Ovary (tissue), 7 donors: ENCODE measurements at regions not wholly inside any gene's neighbourhood (a gene's known extent, or its start where the extent isn't known, plus 50 kb on each side); places are given as distances from the start of the nearest gene placed in this dataset.
A peak's percentile ranks its signal among the peaks of the same experiment; 100 is the strongest.

Experiments
- DNase-seq, 5 donors: peaks; one replicate each; pipeline ENCODE4 v3.0.0-alpha.2; 2019 to 2020
- H3K27ac ChIP-seq, 2 donors: fragments of 200-600 bp; one replicate each; pipeline versions ENCODE4 v1.5.1 to v1.8.0; 2019 to 2022
- H3K27me3 ChIP-seq: fragments of 200-600 bp; one replicate; pipeline ENCODE4 v1.8.0; 2022
- H3K36me3 ChIP-seq: fragments of 200-600 bp; sonication (generic); one replicate; pipeline ENCODE4 v1.5.1; 2019
- H3K4me1 ChIP-seq: one replicate; pipeline ENCODE4 v1.8.1; 2013; ENCODE audit warnings: mild to moderate bottlenecking, moderate library complexity; ENCODE audit not compliant: insufficient read depth
- H3K4me3 ChIP-seq: fragments of 200-600 bp; sonication (generic); one replicate; pipeline ENCODE4 v1.5.1; 2017
- H3K9me3 ChIP-seq, 2 donors: fragments of 200-600 bp in 1 of 2; sonication (generic) in 1 of 2; one replicate each; pipeline versions ENCODE4 v1.5.1 to v1.8.1; 2013 to 2019; ENCODE audit warnings: mild to moderate bottlenecking in 1 of 2, moderate library complexity in 1 of 2
- CTCF ChIP-seq, 3 donors: fragments of 450-650 bp in 2 of 3; fragments of 200-600 bp in 1 of 3; IDR thresholded peaks; one replicate each; pipeline versions ENCODE4 v1.5.1 to v1.8.0; 2016 to 2022; ENCODE audit warnings: antibody characterized with exemption in 3 of 3, mild to moderate bottlenecking in 1 of 3
- EP300 ChIP-seq: sonication (generic); formaldehyde crosslinking; IDR thresholded peaks from one replicate; pipeline ENCODE4 v1.6.1; 2017; ENCODE audit warnings: antibody characterized with exemption
- POLR2A ChIP-seq: fragments of 450-650 bp; IDR thresholded peaks from one replicate; pipeline ENCODE4 v1.6.1; 2017; ENCODE audit warnings: antibody characterized with exemption, mild to moderate bottlenecking, moderate library complexity
- WGBS, 3 donors: extraction: QIAGEN DNeasy Blood & Tissue Kit in 1 of 3; methylation state at CpG; one replicate each; pipeline versions ENCODE4 v1.1.5 to v1.1.7; 2013 to 2017; 5-methylcytosine and 5-hydroxymethylcytosine counted together
- intact Hi-C, 4 donors: fragments of 100-400 bp; cut with DNase I; formaldehyde crosslinking; loops; one replicate each; pipeline versions ENCODE4 v1.11.0 to v1.15.1; 2022 to 2023
- donor health status: DM: no; HTN: no; CAD: no; lungs with moderate emphysema.
- donor health status: DM: no; HTN: no; CAD: no.
- donor health status: Bipolar disorder and iron deficiency.
- donor health status: DM: no; HTN: no; CAD: no.
- donor health status: DM: yes; HTN: yes; CAD: no.

DNA sequence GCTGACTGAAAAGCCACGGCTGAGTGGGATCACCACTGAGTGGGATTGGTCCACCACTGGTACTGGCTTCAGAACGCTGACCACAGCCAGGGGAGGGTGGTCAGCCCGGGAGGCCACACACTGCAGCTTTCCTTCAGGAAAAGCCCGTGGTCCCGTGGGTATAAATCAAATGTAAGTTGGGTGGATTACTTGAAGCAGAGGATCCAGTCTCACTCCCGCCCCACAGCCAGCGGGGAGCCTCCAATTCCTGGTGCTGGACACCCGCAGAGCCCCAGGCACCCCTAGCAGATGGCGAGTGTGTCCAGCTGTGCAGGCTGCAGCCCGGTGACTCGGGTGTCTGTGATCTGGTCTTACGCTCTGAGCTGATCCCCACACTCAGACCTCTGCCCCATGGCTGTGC, 231.1 kb upstream of the ZNF32 start:
- peak in 1 of 5 donors; percentile 9 for DNase-seq
- Histone ChIP-seq H3K27me3 (no peaks in the 10 kb centered on the region), H3K4me3 (no peak overlapping the region), H3K27ac (no peak overlapping the region), H3K9me3 (no peaks in the 10 kb centered on the region), H3K36me3 (no peaks in the 10 kb centered on the region), H3K4me1 (no peaks in the 10 kb centered on the region)
- WGBS, 3 donors, result 84 to 87% (median 86%) methylated on average over 12 of the region's 12 CpGs
- TF ChIP-seq POLR2A (no peak), CTCF (IDR thresholded peaks at IDR 0.05) (no peak), EP300 (no peak)
- intact Hi-C loops, result no loop called here

DNA sequence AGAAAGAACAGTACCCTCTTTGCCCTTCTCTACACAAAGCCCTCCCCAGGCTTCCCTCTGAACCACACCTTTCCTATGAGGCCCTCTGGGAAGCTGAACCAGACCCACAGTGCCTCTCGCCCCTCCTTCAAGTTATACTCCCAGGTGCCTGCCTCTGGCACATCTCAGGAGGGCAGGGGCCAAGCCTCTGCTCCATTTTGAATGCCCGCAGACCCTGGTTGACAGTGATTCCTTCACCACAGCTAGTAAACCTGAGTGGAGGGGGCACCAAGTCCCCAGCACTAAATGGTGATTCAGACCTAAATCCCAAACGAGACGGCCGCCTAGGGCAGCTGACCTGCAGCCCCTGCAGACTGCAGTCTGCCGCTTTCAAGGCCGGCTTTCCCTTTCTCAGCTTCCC, 230.5 kb upstream of the ZNF32 start:
- Histone ChIP-seq H3K36me3 (no peaks in the 10 kb centered on the region), H3K27me3 (no peaks in the 10 kb centered on the region), H3K4me1 (no peaks in the 10 kb centered on the region), H3K9me3 (no peaks in the 10 kb centered on the region), H3K4me3 (no peak overlapping the region), H3K27ac (no peak overlapping the region)
- peak in 1 of 5 donors; percentile 4 for DNase-seq
- WGBS, 3 donors, result 90 to 98% (median 91%) methylated on average over 7 of the region's 7 CpGs
- intact Hi-C loops, result no loop called here
- TF ChIP-seq CTCF (IDR thresholded peaks at IDR 0.05) (no peak), EP300 (no peak), POLR2A (no peak)

GRCh38 chr10:43878386-43878785, 229.7 kb upstream of the ZNF32 start:
- H3K27me3 ChIP-seq, result no peaks in the 10 kb centered on the region
- peak in 1 of 5 donors; percentile 11 for DNase-seq
- no peak overlapping the region for H3K4me3 ChIP-seq
- H3K27ac ChIP-seq, result no peak overlapping the region
- H3K4me1 ChIP-seq, result no peaks in the 10 kb centered on the region
- no peaks in the 10 kb centered on the region for H3K36me3 ChIP-seq
- H3K9me3 ChIP-seq, result no peaks in the 10 kb centered on the region
- TF ChIP-seq CTCF (IDR thresholded peaks at IDR 0.05) (no peak), EP300 (no peak), POLR2A (no peak)
- intact Hi-C loops, result no loop called here
- 86 to 88% (median 87%) methylated on average over 10 of the region's 10 CpGs for WGBS, 3 donors

DNA sequence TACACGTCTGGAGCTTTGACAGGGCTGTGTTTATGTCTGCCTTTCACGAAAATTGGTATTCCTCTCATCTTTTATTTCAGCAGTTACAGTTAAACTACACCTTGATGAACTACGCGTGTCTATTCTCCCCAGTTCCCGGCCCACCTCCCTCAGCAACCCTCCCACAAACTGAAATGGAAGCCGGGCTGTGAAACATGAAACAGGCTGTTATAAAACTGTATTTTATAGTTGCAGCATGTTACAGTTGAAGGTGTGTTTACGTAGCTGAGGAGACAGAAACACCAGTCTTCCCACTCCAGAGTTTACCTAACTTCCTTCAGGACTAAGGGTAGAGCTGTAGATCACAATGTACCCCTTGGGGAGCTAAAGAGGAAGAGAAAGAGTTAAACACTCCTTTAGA, 228.3 kb upstream of the ZNF32 start:
- Histone ChIP-seq H3K27ac (no peak overlapping the region), H3K4me1 (no peaks in the 10 kb centered on the region), H3K36me3 (no peaks in the 10 kb centered on the region), H3K27me3 (no peaks in the 10 kb centered on the region), H3K4me3 (no peak overlapping the region), H3K9me3 (no peaks in the 10 kb centered on the region)
- WGBS, 3 donors, result 95% methylated on average over 7 of the region's 7 CpGs
- TF ChIP-seq CTCF (IDR thresholded peaks at IDR 0.05) (no peak), POLR2A (no peak), EP300 (no peak)
- intact Hi-C loops, result no loop called here
- no peak for DNase-seq

GRCh38 chr10:43874984-43875383, 226.3 kb upstream of the ZNF32 start:
- peak in 1 of 5 donors; percentile 7 for DNase-seq

More at GRCh38 chr10:43874984-43875383, 226.3 kb upstream of the ZNF32 start:
- intact Hi-C loops, result no loop called here
- Histone ChIP-seq H3K9me3 (no peaks in the 10 kb centered on the region), H3K36me3 (no peaks in the 10 kb centered on the region), H3K27me3 (no peaks in the 10 kb centered on the region), H3K4me3 (no peak overlapping the region), H3K4me1 (no peaks in the 10 kb centered on the region), H3K27ac (no peak overlapping the region)
- 80 to 83% (median 83%) methylated on average over 10 of the region's 10 CpGs for WGBS, 3 donors
- TF ChIP-seq POLR2A (no peak), EP300 (no peak), CTCF (IDR thresholded peaks at IDR 0.05) (no peak)
